Aorta (tissue), 5 donors: ENCODE measurements at regions not wholly inside any gene's neighbourhood (a gene's known extent, or its start where the extent isn't known, plus 50 kb on each side); places are given as distances from the start of the nearest gene placed in this dataset.
A peak's percentile ranks its signal among the peaks of the same experiment; 100 is the strongest.

Experiments
- ATAC-seq: fragments of 200-7000 bp; cut with Tn5 transposase; one replicate; pipeline ENCODE4 v1.9.1; 2022; ENCODE audit warnings: moderate library complexity; ENCODE audit not compliant: low FRiP score
- DNase-seq, 2 donors: peaks; one replicate each; pipeline ENCODE4 v3.0.0-alpha.2; 2020
- H3K27ac ChIP-seq, 2 donors: one replicate each; pipeline ENCODE4 v1.5.1; 2013; ENCODE audit warnings: low read length in 2 of 2, mild to moderate bottlenecking in 2 of 2, moderate library complexity in 2 of 2, control low read depth in 1 of 2, inconsistent platforms in 1 of 2, low read depth in 1 of 2
- H3K27me3 ChIP-seq, 2 donors: one replicate each; pipeline ENCODE4 v1.6.1; 2013; ENCODE audit warnings: control low read depth in 1 of 2, low read length in 1 of 2, mild to moderate bottlenecking in 1 of 2, moderate library complexity in 1 of 2; ENCODE audit not compliant: insufficient read depth in 2 of 2, control insufficient read depth in 1 of 2
- H3K36me3 ChIP-seq, 2 donors: one replicate each; pipeline ENCODE4 v1.6.1; 2013; ENCODE audit warnings: control low read depth in 1 of 2, low read length in 1 of 2, mild to moderate bottlenecking in 1 of 2; ENCODE audit not compliant: insufficient read depth in 2 of 2, control insufficient read depth in 1 of 2
- H3K4me1 ChIP-seq, 2 donors: one replicate each; pipeline ENCODE4 v1.6.1; 2013; ENCODE audit warnings: low read length in 2 of 2, control low read depth in 1 of 2, mild to moderate bottlenecking in 1 of 2, moderate library complexity in 1 of 2; ENCODE audit not compliant: insufficient read depth in 2 of 2, control insufficient read depth in 1 of 2
- H3K4me3 ChIP-seq, 2 donors: one replicate each; pipeline ENCODE4 v1.5.1; 2013; ENCODE audit warnings: low read length in 2 of 2, control low read depth in 1 of 2, mild to moderate bottlenecking in 1 of 2
- H3K9me3 ChIP-seq: one replicate; pipeline ENCODE4 v1.6.1; 2013; ENCODE audit warnings: mild to moderate bottlenecking, low read length; ENCODE audit not compliant: control insufficient read depth
- WGBS, 2 donors: extraction: QIAGEN DNeasy Blood & Tissue Kit; methylation state at CpG; one replicate each; pipeline ENCODE4 v1.1.7; 2013; 5-methylcytosine and 5-hydroxymethylcytosine counted together
- intact Hi-C, 2 donors: fragments of 100-400 bp; cut with DNase I; formaldehyde crosslinking; loops; one replicate each; pipeline versions ENCODE4 v1.14.2 to v1.15.0; 2022
- donor health status: healthy with polysubstance abuse.
- donor health status: Bipolar disorder and iron deficiency.
- donor health status: DM: no; HTN: no; CAD: no.
- donor health status: DM: no; HTN: no; CAD: no.
- donor health status: DM: yes; HTN: yes; CAD: no.

DNA sequence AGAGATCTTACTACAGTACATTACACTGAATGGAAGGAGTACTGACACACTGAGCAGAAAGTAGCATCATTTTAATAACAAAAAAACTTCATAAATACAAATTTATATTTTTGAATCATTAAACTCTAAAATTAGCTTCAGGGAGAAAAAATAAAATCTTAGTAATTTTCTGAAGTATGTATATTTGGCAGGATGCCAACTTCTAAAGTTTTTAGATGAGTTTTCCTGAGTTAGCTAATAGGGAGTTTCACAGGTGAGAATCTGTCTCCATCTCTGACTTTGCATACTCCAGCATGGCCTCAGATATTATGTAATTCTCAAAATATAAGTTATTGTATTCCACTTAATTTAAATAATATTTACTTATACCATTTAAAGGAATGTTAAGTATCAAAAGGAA is 673.2 kb upstream of the PCDH15 start:
- intact Hi-C loops = no loop called here
- no peak overlapping the region for H3K4me3 ChIP-seq
- ATAC-seq (no peak), DNase-seq (no peak)
- no peak overlapping the region for H3K27ac ChIP-seq
- H3K9me3 ChIP-seq = no peaks in the 10 kb centered on the region
- no peaks in the 10 kb centered on the region for H3K4me1 ChIP-seq
- no peaks in the 10 kb centered on the region for H3K27me3 ChIP-seq
- H3K36me3 ChIP-seq = no peaks in the 10 kb centered on the region

DNA sequence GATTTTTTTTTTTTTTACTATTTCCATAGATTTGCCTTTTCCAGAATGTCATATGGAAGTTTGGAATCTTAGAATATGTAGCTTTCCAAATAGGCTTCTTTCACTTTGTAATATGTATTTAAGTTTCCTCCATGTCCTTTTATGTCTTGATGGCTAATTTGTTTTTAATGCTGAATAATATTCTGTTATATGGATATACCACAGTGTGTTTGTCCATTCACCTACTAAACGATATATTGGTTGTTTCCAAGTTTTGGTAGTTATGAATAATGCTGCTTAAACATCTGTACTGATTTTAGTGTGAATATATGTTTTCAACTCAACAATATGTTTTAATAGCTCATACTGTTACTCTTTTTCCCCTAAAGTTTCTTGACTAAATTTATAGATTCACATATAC is 669.8 kb upstream of the PCDH15 start:
- DNase-seq = no peak
- 72 to 75% methylated on average over 1 of the region's 1 CpG for WGBS, 2 donors
- no peak for ATAC-seq
- H3K4me1 ChIP-seq = no peaks in the 10 kb centered on the region
- H3K9me3 ChIP-seq = no peaks in the 10 kb centered on the region
- no peaks in the 10 kb centered on the region for H3K27me3 ChIP-seq
- no peak overlapping the region for H3K27ac ChIP-seq
- H3K4me3 ChIP-seq = no peak overlapping the region
- intact Hi-C loops = no loop called here
- no peaks in the 10 kb centered on the region for H3K36me3 ChIP-seq

DNA sequence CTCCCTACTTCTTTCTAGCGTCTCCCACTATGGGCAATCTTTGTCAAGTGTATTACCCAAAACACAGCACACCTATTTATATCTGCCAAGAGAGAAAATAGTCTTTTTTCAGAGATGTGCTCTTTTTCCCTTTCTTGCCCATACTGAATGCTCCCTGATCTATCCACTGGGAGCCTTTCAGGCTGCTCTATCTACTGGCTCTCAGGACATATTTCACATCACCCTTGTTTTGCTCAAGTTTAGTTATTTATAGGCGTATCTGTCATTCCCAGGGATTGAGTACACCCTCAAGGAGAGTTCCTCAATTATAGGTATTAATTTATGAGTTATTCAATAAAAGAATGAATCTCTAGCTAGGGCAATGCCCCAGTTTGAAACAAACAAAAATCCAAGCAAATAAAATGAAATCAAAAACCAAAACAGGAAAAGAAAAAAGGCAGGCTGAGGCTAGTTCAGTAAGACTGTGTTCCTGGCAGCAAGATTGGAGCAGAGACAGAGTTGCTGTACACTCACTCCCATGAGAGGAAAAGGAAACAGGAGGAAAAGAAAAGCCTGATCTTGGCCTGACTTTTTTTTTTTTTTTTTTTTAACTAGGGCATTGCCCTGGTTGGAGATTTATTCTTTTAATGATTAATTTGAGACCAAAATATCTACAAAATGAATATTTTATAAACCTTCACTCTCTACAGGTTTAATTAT is 665.9 kb upstream of the PCDH15 start:
- WGBS, 2 donors = 34 to 37% methylated on average over 2 of the region's 2 CpGs
- no peak overlapping the region for H3K27ac ChIP-seq

DNA sequence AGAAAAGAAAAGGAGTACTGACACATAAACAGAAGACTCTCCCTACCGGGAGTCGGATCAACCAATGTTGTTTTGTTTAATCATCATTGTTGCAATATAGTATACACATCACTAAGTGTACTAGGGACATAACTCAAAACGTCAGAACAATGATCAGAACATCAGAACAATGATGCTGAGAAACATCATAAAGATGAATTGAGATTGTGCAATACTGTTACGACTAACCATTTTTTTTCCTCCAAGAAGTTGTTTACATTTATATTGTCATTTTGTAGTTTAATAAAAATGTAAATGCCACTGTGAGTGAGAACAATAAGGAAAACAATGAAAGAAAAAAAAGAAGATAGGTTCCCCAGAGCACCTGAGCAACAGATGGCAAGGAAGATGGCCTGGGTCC is 663.1 kb upstream of the PCDH15 start:
- no peaks in the 10 kb centered on the region for H3K9me3 ChIP-seq
- H3K4me1 ChIP-seq = no peaks in the 10 kb centered on the region
- H3K27ac ChIP-seq = no peak overlapping the region
- no peaks in the 10 kb centered on the region for H3K36me3 ChIP-seq
- intact Hi-C loops = no loop called here
- ATAC-seq = no peak
- no peak overlapping the region for H3K4me3 ChIP-seq
- no peak for DNase-seq
- H3K27me3 ChIP-seq = no peaks in the 10 kb centered on the region
- WGBS, 2 donors = 82 to 83% methylated on average over 4 of the region's 4 CpGs

More for the DNA sequence above, 665.9 kb upstream of the PCDH15 start:
- ATAC-seq (peak; percentile 46), DNase-seq (no peak)
- no peaks in the 10 kb centered on the region for H3K36me3 ChIP-seq
- intact Hi-C loops = no loop called here
- no peaks in the 10 kb centered on the region for H3K9me3 ChIP-seq
- no peaks in the 10 kb centered on the region for H3K4me1 ChIP-seq
- no peaks in the 10 kb centered on the region for H3K27me3 ChIP-seq
- no peak overlapping the region for H3K4me3 ChIP-seq

DNA sequence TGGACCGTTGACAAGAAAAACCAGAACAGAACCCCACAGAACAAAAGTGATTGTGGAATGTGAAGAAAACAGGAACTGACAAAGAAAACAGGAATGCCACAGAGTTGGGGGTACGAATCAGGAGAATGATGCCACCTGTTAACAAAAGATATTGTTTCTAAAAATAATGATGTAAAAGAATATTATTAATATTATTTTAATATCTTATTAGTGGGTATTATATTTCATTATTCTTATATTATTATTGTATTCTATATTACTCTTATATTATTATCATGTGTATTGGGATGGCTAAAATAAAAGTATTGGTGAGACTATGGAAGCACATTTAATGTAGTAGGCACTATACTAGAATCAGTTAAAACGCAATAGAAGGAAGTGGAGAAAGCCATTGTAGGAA is 659.0 kb upstream of the PCDH15 start:
- 74 to 80% methylated on average over 3 of the region's 3 CpGs for WGBS, 2 donors

DNA sequence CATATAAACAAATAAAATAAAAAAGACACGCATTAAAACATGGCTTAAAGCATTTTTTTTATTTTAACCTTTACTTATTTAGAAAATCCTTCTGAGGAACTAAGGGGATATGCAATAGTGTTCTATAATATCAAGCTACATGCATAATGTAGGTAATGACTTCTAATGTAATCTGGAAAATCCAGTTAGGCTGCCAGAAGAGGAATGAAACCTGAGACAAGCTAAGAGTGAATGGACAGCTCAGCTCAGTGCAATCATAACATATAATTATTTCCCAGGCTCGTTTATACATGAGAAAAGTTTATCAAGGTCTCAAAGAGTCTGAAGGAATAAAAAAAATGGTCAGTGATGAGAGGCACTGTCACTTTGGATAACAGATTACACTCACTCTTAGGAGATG is 649.0 kb upstream of the PCDH15 start:
- Histone ChIP-seq H3K4me3 (no peak overlapping the region), H3K27ac (no peak overlapping the region), H3K27me3 (no peaks in the 10 kb centered on the region), H3K9me3 (no peaks in the 10 kb centered on the region), H3K4me1 (no peaks in the 10 kb centered on the region), H3K36me3 (no peaks in the 10 kb centered on the region)
- intact Hi-C loops = no loop called here
- ATAC-seq (no peak), DNase-seq (no peak)
- WGBS, 2 donors = 40 to 47% methylated on average over 2 of the region's 2 CpGs

More for the DNA sequence above, 659.0 kb upstream of the PCDH15 start:
- Histone ChIP-seq H3K4me3 (no peak overlapping the region), H3K27ac (no peak overlapping the region), H3K9me3 (no peaks in the 10 kb centered on the region), H3K36me3 (no peaks in the 10 kb centered on the region), H3K4me1 (no peaks in the 10 kb centered on the region), H3K27me3 (no peaks in the 10 kb centered on the region)
- no peak for ATAC-seq
- intact Hi-C loops = no loop called here
- no peak for DNase-seq

DNA sequence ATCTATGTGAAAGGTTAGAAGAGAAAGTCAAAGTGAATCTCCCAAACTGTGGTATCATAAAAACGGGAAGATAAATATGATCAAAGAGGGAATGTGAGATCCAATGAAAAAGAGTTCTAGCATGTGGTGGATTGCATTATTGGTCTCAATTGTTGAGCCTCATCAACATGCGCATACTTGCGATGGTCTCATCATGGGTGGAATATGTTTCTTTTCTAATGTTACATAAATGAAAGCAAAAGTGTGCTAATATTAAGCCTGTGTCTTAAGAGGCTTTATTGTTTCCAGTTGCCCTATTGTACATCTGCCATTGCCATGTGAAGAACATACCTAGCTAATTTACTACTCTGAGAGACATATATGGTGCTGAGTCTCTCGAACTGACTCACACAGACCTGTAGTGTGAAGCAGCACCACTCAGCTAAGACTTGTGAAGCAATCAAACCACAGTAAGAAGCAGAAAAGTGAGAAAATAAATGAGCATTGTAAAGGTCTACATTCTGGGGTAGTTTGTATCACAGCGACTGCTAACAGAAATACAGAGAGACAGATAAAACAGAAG is 645.5 kb upstream of the PCDH15 start:
- DNase-seq = no peak
- no peak overlapping the region for H3K4me3 ChIP-seq
- no peaks in the 10 kb centered on the region for H3K9me3 ChIP-seq
- no peaks in the 10 kb centered on the region for H3K36me3 ChIP-seq
- H3K4me1 ChIP-seq = no peaks in the 10 kb centered on the region
- no peak overlapping the region for H3K27ac ChIP-seq
- 88 to 89% methylated on average over 5 of the region's 5 CpGs for WGBS, 2 donors
- intact Hi-C loops = no loop called here
- H3K27me3 ChIP-seq = no peaks in the 10 kb centered on the region
- no peak for ATAC-seq

DNA sequence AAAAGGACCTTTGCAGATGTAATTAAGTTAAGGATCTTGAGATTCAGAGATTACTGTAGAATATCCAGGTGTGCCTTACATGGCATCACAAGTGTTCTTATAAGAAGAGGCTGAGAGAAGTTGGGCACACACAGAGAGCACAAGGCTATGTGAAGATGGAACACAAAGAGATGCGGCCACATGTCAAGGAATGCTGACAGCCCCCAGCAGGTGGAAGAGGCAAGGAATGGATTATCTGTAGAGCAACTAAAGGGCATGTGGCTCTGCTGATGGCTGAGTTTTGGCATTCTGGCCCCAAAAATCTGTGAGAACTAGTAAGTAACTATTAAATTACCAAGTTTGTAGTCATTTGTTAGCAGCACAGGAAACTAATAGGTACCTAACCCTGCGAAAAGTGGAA is 640.7 kb upstream of the PCDH15 start:
- Histone ChIP-seq H3K27me3 (no peaks in the 10 kb centered on the region), H3K27ac (no peak overlapping the region), H3K4me1 (no peaks in the 10 kb centered on the region), H3K9me3 (no peaks in the 10 kb centered on the region), H3K4me3 (no peak overlapping the region), H3K36me3 (no peaks in the 10 kb centered on the region)
- WGBS, 2 donors = 89 to 90% methylated on average over 2 of the region's 2 CpGs
- DNase-seq = no peak
- ATAC-seq = no peak
- intact Hi-C loops = no loop called here

DNA sequence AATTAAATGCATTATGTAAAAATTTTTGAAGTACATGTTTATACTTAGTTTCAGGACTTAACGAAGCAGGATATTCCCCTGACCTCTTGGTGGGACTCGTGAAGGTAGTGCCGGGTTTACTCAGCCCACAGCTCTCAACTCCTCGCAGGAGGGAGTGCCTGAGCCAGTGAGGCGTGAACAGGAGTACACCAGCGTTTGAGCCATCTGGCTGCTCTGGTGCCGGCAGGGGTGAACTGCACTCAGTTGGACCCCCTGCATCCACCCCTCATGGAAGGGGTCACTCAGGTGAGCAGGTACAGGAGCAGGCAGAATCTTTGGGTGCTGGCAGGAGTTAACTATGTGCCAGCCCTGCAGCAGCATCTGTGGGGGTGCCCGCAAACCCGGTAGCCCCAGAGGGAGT is 625.1 kb upstream of the PCDH15 start:
- no peak for ATAC-seq
- no peak overlapping the region for H3K4me3 ChIP-seq
- 84 to 88% methylated on average over 9 of the region's 9 CpGs for WGBS, 2 donors
- intact Hi-C loops = no loop called here
- H3K27me3 ChIP-seq = no peaks in the 10 kb centered on the region
- DNase-seq = peak in 1 of 2 donors; percentile 45
- no peaks in the 10 kb centered on the region for H3K4me1 ChIP-seq
- no peak overlapping the region for H3K27ac ChIP-seq
- no peaks in the 10 kb centered on the region for H3K9me3 ChIP-seq
- no peaks in the 10 kb centered on the region for H3K36me3 ChIP-seq
